Stomach (tissue), 4 donors: ENCODE measurements at regions not wholly inside any gene's neighbourhood (a gene's known extent, or its start where the extent isn't known, plus 50 kb on each side); places are given as distances from the start of the nearest gene placed in this dataset.

ENCODE experiments used
- EP300 ChIP-seq: sonication (generic); formaldehyde crosslinking; IDR thresholded peaks from one replicate; pipeline ENCODE4 v1.6.1; 2017; ENCODE audit warnings: antibody characterized with exemption
- POLR2A ChIP-seq, 4 donors: fragments of 450-650 bp; IDR thresholded peaks; one replicate each; pipeline ENCODE4 v1.6.1; 2016; ENCODE audit warnings: antibody characterized with exemption in 4 of 4, control low read depth in 2 of 4, mild to moderate bottlenecking in 1 of 4, moderate library complexity in 1 of 4
- POLR2AphosphoS5 ChIP-seq, 3 donors: sonication (generic); formaldehyde crosslinking; IDR thresholded peaks; one replicate each; pipeline ENCODE4 v1.6.1; 2016; ENCODE audit warnings: antibody characterized with exemption in 3 of 3
- TF ChIP-seq, protein P1 (sequence below), 7 experiments: fragments of 450-650 bp in 4 of 7; fragments of 200-600 bp in 3 of 7; sonication (generic) in 3 of 7; IDR thresholded peaks; one replicate each; pipeline ENCODE4 v1.5.1; 2016 to 2019; ENCODE audit warnings: antibody characterized with exemption in 7 of 7, control low read depth in 2 of 7, mild to moderate bottlenecking in 1 of 7

DNA sequence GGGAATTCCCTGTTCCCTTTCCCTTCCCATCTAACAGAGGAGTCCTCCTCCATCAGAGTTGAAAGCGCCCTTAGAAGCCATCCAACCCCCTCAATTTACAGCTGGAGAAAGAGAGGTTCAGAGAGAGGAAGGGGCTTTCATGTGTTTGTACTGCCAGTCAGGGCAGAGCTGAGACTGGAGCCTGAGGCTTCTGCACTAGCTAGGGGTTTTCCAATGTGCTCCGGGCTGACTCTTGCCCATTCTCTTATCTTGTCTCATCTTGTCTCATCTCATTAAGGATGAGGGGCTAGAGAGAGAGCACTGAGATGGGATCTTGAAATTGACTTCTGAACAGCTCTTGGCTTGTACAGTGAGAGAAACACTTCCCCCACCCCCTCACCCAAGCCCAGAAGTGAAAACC lies 67.4 kb upstream of the SHB start:
- TF ChIP-seq, protein P1, sequence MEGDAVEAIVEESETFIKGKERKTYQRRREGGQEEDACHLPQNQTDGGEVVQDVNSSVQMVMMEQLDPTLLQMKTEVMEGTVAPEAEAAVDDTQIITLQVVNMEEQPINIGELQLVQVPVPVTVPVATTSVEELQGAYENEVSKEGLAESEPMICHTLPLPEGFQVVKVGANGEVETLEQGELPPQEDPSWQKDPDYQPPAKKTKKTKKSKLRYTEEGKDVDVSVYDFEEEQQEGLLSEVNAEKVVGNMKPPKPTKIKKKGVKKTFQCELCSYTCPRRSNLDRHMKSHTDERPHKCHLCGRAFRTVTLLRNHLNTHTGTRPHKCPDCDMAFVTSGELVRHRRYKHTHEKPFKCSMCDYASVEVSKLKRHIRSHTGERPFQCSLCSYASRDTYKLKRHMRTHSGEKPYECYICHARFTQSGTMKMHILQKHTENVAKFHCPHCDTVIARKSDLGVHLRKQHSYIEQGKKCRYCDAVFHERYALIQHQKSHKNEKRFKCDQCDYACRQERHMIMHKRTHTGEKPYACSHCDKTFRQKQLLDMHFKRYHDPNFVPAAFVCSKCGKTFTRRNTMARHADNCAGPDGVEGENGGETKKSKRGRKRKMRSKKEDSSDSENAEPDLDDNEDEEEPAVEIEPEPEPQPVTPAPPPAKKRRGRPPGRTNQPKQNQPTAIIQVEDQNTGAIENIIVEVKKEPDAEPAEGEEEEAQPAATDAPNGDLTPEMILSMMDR (IDR thresholded peaks at IDR 0.05): no peak
- TF ChIP-seq POLR2AphosphoS5 (IDR thresholded peaks at IDR 0.05): no peak
- no peak for TF ChIP-seq POLR2A (IDR thresholded peaks at IDR 0.05)
- no peak for TF ChIP-seq EP300
